ENCODE measurements at regions not wholly inside any gene's neighbourhood (a gene's known extent, or its start where the extent isn't known, plus 50 kb on each side); places are given as distances from the start of the nearest gene placed in this dataset.
"Not testable (repeated sequence)": the region's sequence is repeated elsewhere in the genome, so short reads cannot be mapped to it uniquely, and the experiment has no call there.

- no peak for DNase-seq
Measured at GRCh38 chr3:152669560-152669959, 165.4 kb upstream of the P2RY1 start.

GRCh38 chr3:152671446-152672319 lies 163.2 kb upstream of the P2RY1 start:
- DNase-seq, result no peak

DNA sequence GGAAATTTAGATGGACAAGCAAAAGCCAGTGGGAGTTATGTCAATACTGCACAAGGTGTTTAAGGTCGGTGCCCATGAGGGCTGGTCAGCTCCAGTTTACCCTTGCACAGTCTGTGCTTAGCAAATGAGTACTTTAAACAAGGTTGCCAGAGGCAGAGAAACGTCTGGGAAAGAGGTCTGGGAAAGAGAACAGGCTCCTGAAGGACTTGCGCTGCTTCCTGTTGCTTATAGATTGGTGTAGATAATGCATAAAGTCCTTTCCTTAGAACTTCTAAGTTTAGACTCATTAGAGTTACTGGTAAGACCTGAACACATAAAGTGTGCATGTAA lies 162.6 kb upstream of the P2RY1 start:
- no peak for DNase-seq

DNA sequence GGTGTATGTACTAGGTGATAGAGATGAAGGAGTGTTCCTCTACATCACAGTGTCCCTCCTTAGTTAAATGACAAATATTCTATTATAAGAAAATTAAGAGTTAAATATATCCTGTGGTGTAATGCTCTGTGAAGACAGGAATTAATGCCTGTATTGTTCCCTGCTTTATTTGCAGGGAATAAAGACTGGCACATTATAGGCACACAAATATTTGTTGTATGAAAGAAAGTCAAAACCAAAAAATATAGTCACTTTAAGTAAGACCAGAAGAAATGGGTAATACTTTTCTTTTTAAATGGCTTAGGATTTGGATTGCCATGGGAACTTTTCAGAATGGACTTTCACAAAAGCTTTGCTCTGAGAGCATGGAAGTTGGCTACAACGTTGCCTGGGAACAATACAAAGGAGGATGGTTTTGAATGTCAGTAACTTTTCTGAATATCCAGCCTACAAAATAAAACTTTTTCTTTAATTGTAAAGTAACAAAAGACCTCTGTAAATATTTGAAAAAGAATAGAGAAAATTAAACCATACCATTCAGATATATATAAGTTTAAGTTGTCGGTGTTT lies 158.0 kb upstream of the P2RY1 start:
- no peak for DNase-seq

GRCh38 chr3:152677491-152677890 lies 157.4 kb upstream of the P2RY1 start:
- DNase-seq, result no peak

DNA sequence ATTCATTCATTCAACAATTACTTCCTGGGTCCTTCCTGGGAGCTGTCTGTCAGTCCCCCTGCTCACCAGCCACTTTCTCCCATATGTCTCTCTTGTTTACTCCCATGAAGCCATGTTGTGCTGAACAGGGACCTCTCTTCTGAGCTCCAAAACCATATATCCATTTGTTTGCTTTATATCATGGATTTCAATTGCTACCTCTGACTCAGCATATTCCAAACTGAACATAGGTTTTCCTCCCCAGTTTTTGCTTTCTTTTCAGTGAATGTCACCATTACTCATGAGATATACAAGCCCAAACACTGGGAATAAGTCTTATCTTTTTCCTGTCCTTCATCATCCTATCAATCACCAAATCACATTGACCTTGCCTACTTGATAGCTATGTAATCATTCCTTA lies 152.5 kb upstream of the P2RY1 start:
- DNase-seq, result no peak

DNA sequence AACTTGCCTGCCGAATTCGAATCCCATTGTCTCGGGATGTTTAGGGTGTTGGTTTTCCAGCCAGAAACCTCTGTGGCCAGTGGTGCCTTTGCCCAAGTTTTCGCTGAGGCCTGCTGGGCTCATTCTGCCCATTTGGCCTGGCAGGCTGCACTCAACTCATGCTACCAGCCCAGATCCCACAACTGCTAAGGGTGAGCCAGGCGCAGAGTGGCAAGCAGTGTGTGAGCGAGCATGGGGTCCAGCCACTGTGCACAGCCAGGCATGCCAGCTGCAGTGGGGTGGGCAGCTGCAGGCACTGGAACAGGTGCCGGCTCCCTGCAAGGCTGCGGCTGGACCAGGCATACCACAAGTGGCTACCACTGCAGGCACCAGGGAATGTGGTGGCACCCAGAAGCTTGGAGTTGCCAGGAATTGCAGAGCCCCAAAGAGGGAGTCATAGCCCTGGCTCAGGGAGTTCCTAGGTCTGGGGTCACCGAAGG lies 151.4 kb upstream of the P2RY1 start:
- no peak for DNase-seq

DNA sequence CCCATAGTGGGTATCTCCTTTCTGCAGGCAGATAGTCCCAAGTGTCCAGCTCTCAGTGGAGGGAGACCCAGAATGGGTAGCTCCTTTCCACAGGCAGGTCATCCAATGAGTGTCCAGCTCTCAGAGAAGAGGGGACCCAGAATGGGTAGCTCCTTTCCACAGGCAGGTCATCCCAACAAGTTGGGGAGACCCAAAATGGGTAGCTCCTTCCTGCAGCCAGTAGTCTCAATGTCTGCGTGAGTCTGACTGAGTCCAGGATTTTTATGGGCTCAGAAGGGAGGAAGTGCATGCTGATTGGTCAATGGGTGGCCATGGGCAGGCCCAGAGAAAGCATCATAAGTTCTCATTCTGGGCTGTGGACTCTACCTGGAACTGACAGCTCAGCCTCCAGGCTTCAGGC lies 150.7 kb upstream of the P2RY1 start:
- no peak for DNase-seq

GRCh38 chr3:152688313-152688712 lies 146.6 kb upstream of the P2RY1 start:
- no peak for DNase-seq

DNA sequence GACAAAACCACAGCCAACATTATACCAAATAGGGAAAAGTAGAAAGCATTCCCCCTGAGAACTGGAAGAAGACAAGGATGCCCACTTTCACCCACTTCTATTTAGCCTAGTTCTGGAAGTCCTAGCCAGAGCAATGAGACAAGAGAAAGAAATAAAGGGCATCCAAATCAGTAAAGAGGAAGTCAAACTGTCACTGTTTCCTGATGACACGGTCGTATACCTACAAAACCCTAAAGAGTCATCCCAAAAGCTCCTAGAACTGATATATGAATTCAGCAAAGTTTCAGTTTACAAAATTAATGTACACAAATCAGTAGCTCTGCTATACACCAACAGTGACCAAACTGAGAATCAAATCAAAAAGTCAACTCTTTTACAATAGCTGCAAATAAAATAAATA lies 142.6 kb upstream of the P2RY1 start:
- not testable (repeated sequence) for DNase-seq

DNA sequence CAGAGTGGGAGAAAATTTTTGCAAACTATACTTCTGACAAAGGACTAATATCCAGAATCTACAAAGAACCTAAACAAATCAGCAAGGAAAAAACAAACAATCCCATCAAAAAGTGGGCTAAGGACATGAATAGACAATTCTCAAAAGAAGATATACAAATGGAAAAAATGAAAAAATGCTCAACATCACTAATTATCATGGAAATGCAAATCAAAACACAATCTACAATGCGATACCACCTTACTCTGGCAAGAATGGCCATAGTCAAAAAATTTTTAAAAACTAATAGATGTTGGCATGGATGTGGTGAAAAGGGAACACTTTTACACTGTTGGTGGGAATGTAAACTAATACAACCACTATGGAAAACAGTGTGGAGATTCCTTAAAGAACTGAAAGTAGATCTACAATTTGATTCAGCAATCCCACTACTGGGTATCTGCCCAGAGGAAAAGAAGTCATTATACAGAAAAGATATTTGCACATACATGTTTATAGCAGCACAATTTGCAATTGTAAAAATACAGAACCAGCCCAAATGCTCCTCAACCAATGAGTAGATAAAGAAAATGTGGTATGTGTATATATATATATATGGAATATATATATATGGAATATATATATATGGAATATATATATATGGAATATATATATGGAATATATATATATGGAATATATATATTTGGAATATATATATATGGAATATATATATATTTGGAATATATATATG lies 141.2 kb upstream of the P2RY1 start:
- not testable (repeated sequence) for DNase-seq

DNA sequence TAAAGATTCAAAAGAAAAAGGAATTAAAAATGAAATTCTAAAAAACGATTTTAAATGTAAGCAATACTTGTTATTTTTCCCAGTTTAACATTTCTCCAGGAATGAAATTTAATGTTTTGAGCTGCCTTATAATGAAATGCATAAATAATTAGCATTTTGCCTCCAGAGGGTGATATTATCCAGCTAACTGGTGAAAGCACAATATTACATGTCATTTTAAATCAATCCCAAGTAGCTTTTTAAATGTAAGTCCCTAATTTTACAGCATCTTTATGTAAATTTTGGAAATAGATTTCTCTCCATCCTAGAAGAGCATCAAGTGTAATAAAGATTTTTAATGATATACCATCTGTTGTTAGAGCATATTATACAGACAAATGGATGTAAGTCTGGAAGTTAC lies 139.1 kb upstream of the P2RY1 start:
- DNase-seq, result no peak

GRCh38 chr3:152696962-152697361 lies 138.0 kb upstream of the P2RY1 start:
- DNase-seq, result no peak

DNA sequence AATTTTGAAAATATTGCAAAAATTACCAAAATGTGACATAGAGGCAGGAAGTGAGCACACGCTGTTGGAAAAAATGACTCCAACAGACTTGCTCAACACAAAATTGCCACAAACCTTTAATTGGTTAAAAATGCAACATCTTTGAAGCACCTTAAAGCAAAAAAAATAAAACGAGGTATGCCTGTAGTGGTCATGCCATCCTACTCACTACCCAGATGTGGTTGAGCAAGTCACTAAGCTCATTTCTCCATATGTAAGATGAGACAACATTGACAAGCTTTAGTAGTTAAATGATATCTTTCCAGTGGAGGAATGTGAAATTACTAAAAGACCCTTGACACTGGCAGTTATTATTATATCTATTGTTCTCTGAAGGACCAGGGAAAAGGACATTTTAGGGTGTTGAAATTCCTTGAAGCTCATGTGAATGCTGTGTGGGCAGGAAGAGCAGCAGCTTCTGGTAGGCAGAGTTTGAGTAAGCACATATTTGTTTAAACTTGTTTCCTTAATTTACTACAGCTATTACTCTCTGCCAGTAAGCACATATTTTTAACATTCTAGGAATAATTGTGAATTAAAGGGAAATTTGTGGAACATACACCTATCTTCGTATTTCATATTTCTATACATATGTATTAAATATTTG lies 131.6 kb upstream of the P2RY1 start:
- DNase-seq, result no peak

DNA sequence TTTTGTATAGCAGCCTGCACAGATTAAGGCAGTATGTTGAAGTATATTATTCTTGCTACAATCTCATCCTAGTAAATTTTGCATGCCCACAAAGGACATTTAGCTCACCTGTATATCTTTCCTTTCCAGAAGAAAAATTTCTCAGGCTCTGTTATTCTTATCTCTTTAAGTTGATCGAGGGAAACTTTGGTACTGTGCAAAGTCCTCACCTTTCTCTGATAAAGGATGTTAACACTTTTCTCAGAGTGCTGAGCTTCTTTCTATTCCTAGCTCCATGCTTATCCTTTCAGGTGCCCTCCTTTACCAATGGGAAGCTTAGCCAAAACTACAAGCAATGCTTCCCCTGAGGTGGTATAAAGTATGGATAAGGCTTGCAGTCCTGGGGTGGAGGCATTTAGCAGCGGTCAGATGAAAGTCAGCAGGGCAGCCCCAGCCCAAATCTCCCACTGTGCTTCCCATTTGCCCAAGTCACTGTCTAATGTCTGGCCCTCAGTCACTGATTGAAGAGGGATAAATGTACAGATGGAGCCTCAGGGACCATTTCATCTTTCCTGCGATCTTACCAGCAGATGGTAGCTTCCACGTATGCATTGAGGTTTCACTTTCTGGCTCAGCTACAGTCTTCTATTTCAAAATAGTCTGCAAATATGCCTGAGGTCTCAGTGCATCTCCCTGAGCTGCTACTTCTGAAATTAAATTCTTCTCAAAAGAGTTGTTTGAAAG lies 127.8 kb upstream of the P2RY1 start:
- no peak for DNase-seq

GRCh38 chr3:152709659-152710058 lies 125.3 kb upstream of the P2RY1 start:
- no peak for DNase-seq

DNA sequence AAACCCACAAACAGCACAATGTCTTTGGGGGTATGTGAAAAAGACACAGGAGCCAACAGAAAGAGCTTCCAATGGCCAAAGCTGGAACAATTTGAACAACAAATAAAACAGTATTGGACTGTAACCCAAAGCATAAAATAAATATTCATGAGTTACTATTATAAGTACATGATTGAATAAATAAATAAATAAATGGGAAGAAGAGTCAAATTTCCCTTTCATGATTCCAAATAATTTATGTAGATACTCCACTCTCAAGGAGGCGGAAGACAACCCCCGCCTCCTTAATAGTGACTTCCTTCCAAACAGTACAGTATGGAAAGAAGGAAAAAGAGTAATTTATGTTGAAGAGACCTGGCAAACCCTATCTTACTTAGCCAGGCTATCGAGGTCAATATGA lies 124.4 kb upstream of the P2RY1 start:
- no peak for DNase-seq

DNA sequence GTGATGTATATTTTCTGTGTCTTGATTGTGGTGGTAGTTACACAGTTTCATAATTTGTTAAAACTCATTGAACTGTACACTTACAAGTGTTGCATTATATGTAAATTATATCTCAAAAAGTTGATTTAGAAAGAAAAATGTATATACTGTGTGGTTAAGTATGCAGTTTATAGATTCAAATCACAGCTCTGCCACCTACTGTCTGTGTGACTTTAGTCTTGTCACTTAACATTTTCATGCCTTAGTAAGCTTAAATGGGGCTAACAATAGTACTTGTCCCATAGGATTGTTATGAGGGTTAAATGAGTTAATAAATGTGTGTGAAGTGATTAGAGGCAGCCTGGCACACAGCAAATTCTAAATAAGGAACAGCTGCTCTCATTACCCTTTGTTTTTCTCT lies 120.9 kb upstream of the P2RY1 start:
- no peak for DNase-seq

DNA sequence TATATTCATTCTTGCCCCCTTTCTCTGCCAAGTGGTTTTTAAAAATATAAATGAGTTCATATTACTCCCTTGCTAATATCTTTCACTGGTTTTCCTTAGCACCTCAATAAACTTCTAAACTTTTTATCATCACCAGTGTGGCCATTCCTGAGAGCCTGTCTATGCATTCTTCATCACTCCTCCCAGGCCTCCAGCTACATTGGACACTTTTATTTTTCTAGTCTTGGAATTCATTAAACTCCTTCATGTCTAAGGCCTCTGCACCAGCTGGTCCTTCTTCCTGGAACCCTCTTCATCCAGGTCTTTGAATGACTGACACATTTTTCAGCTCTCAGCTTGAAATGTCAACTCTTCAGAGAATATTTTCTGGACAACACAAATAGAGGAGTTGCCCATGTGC lies 120.4 kb upstream of the P2RY1 start:
- no peak for DNase-seq

- DNase-seq, result no peak
Measured at GRCh38 chr3:152717252-152717651, 117.7 kb upstream of the P2RY1 start.

- no peak for DNase-seq
Measured at GRCh38 chr3:152718810-152719209, 116.1 kb upstream of the P2RY1 start.

DNA sequence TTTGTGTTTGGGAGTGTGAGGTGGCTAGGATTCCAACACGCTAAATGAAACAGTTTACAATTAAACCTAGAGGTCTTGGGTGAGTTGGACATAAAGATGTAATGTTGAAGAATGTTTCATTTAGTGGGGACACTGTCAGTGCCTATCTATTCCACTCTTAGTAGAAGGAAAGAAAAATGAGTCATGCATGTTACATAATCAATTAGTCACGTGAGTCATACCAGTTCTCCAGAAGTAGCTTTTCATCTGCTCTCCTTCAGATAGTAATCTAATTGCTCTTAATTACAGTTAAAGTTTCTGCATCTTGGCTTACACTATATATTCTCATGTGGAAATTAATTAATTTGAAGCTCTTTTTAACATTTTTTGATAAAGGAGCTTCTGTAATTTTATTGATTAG lies 115.7 kb upstream of the P2RY1 start:
- DNase-seq, result no peak
